Stimulated activated CD8-positive, alpha-beta memory T cell treated with anti-CD3 and anti-CD28 coated beads, Interleukin-7, amount 100 ng/mL, for 4 hours (primary cell): ENCODE measurements at regions not wholly inside any gene's neighbourhood (a gene's known extent, or its start where the extent isn't known, plus 50 kb on each side); places are given as distances from the start of the nearest gene placed in this dataset.

Source experiments
- DNase-seq, 2 donors: peaks; one replicate each; pipeline ENCODE4 v3.0.0-alpha.2; 2020; ENCODE audit warnings: low read depth in 2 of 2

GRCh38 chr5:81856948-81857928, 106.3 kb upstream of the SSBP2 start:
- DNase-seq = no peak

GRCh38 chr5:81855591-81855990, 104.7 kb upstream of the SSBP2 start:
- no peak for DNase-seq

GRCh38 chr5:81854915-81855314, 104.0 kb upstream of the SSBP2 start:
- no peak for DNase-seq

GRCh38 chr5:81854485-81854884, 103.6 kb upstream of the SSBP2 start:
- DNase-seq = no peak

- no peak for DNase-seq
Measured at GRCh38 chr5:81853030-81853357, 102.1 kb upstream of the SSBP2 start.

GRCh38 chr5:81852291-81853029, 101.6 kb upstream of the SSBP2 start:
- DNase-seq = no peak

GRCh38 chr5:81851481-81852178, 100.7 kb upstream of the SSBP2 start:
- peak; percentile 62 to 79 for DNase-seq

GRCh38 chr5:81850501-81851357, 99.8 kb upstream of the SSBP2 start:
- no peak for DNase-seq

- DNase-seq = no peak
Measured at GRCh38 chr5:81849770-81850367, 99.0 kb upstream of the SSBP2 start.

- no peak for DNase-seq
Measured at GRCh38 chr5:81848362-81848880, 97.5 kb upstream of the SSBP2 start.

- DNase-seq = no peak
Measured at GRCh38 chr5:81846301-81846700, 95.4 kb upstream of the SSBP2 start.

- no peak for DNase-seq
Measured at GRCh38 chr5:81843845-81844244, 92.9 kb upstream of the SSBP2 start.

- DNase-seq = no peak
Measured at GRCh38 chr5:81842795-81843398, 92.0 kb upstream of the SSBP2 start.

GRCh38 chr5:81839034-81839433, 88.1 kb upstream of the SSBP2 start:
- DNase-seq = no peak

- DNase-seq = no peak
Measured at GRCh38 chr5:81838307-81838906, 87.5 kb upstream of the SSBP2 start.

- DNase-seq = no peak
Measured at GRCh38 chr5:81837667-81838306, 86.9 kb upstream of the SSBP2 start.

GRCh38 chr5:81835814-81836367, 85.0 kb upstream of the SSBP2 start:
- DNase-seq = no peak

- DNase-seq = no peak
Measured at GRCh38 chr5:81834021-81834660, 83.2 kb upstream of the SSBP2 start.

- DNase-seq = no peak
Measured at GRCh38 chr5:81830596-81830995, 79.7 kb upstream of the SSBP2 start.
